GM19025 (cell line): ENCODE measurements at regions not wholly inside any gene's neighbourhood (a gene's known extent, or its start where the extent isn't known, plus 50 kb on each side); places are given as distances from the start of the nearest gene placed in this dataset.

Experiments
- ATAC-seq: cut with Tn5 transposase; IDR thresholded peaks from one replicate; pipeline ENCODE4 v1.9.1; 2021; ENCODE audit warnings: mild to moderate bottlenecking, low read depth, moderate library complexity; ENCODE audit not compliant: unreplicated experiment

GRCh38 chr6:108777536-108777935 is 70.7 kb upstream of the ARMC2 start:
- no peak for ATAC-seq

GRCh38 chr6:108778421-108779186 is 69.6 kb upstream of the ARMC2 start:
- no peak for ATAC-seq

GRCh38 chr6:108779536-108780275 is 68.5 kb upstream of the ARMC2 start:
- no peak for ATAC-seq

GRCh38 chr6:108780784-108781183 is 67.4 kb upstream of the ARMC2 start:
- ATAC-seq = no peak

GRCh38 chr6:108781419-108782100 is 66.7 kb upstream of the ARMC2 start:
- ATAC-seq = no peak

- peak; percentile 64 for ATAC-seq
Measured at GRCh38 chr6:108782179-108783041, 65.8 kb upstream of the ARMC2 start.

- ATAC-seq = no peak
Measured at GRCh38 chr6:108785653-108786052, 62.6 kb upstream of the ARMC2 start.

GRCh38 chr6:108788416-108788815 is 59.8 kb upstream of the ARMC2 start:
- no peak for ATAC-seq

GRCh38 chr6:108789475-108789874 is 58.7 kb upstream of the ARMC2 start:
- ATAC-seq = no peak

- no peak for ATAC-seq
Measured at GRCh38 chr6:108791700-108792099, 56.5 kb upstream of the ARMC2 start.

- no peak for ATAC-seq
Measured at GRCh38 chr6:108793516-108794251, 54.5 kb upstream of the ARMC2 start.

GRCh38 chr6:108795122-108795521 is 53.1 kb upstream of the ARMC2 start:
- ATAC-seq = no peak

GRCh38 chr6:108795814-108796213 is 52.4 kb upstream of the ARMC2 start:
- no peak for ATAC-seq

GRCh38 chr6:108796875-108797274 is 51.3 kb upstream of the ARMC2 start:
- no peak for ATAC-seq

GRCh38 chr6:108797951-108798669 is 50.1 kb upstream of the ARMC2 start:
- no peak for ATAC-seq
